Natural killer cell (primary cell): ENCODE measurements at regions not wholly inside any gene's neighbourhood (a gene's known extent, or its start where the extent isn't known, plus 50 kb on each side); places are given as distances from the start of the nearest gene placed in this dataset.

Experiments used
- ATAC-seq, 3 donors: fragments of 150-1000 bp in 2 of 3; fragments of 200-7000 bp in 1 of 3; cut with Tn5 transposase; 1 replicate in 1 of 3; 2 replicates in 2 of 3; pipeline ENCODE4 v1.10.0; 2021; ENCODE audit warnings: mild to moderate bottlenecking in 2 of 3, moderate library complexity in 2 of 3
- DNase-seq, 2 donors: peaks; one replicate each; pipeline versions ENCODE4 v3.0.0 to v3.0.0-alpha.2; 2013 to 2021; ENCODE audit warnings: mixed read lengths in 1 of 2
- H3K27ac ChIP-seq: one replicate; pipeline ENCODE4 v1.5.1; 2013; ENCODE audit warnings: mild to moderate bottlenecking, low read length
- H3K27me3 ChIP-seq: one replicate; pipeline ENCODE4 v1.6.1; 2013; ENCODE audit warnings: low read length; ENCODE audit not compliant: control insufficient read depth, insufficient read depth
- H3K36me3 ChIP-seq: one replicate; pipeline ENCODE4 v1.6.1; 2013; ENCODE audit warnings: low read length; ENCODE audit not compliant: control insufficient read depth, insufficient read depth
- H3K4me1 ChIP-seq: one replicate; pipeline ENCODE4 v1.6.1; 2013; ENCODE audit warnings: low read length; ENCODE audit not compliant: control insufficient read depth, insufficient read depth
- H3K4me3 ChIP-seq: one replicate; pipeline ENCODE4 v1.5.1; 2013; ENCODE audit warnings: low read length
- H3K9me3 ChIP-seq: one replicate; pipeline ENCODE4 v1.6.1; 2013; ENCODE audit warnings: low read length; ENCODE audit not compliant: control insufficient read depth, insufficient read depth
- H3K27ac Mint-ChIP-seq, 2 donors: one replicate each; pipeline ENCODE4 v1.8.0; 2022; ENCODE audit warnings: mild to moderate bottlenecking in 2 of 2, mixed read lengths in 2 of 2, moderate library complexity in 1 of 2
- H3K27me3 Mint-ChIP-seq, 2 donors: one replicate each; pipeline ENCODE4 v1.8.0; 2022; ENCODE audit warnings: low read depth in 2 of 2, mixed read lengths in 2 of 2
- H3K36me3 Mint-ChIP-seq: one replicate; pipeline ENCODE4 v1.8.0; 2022; ENCODE audit warnings: mixed read lengths
- H3K4me1 Mint-ChIP-seq, 2 donors: one replicate each; pipeline ENCODE4 v1.8.0; 2022; ENCODE audit warnings: mixed read lengths in 2 of 2
- H3K4me3 Mint-ChIP-seq: one replicate; pipeline ENCODE4 v1.8.0; 2022; ENCODE audit warnings: mild to moderate bottlenecking, moderate library complexity, mixed read lengths
- H3K9me3 Mint-ChIP-seq, 2 donors: one replicate each; pipeline ENCODE4 v1.8.0; 2022; ENCODE audit warnings: mixed read lengths in 2 of 2
- WGBS: methylation state at CpG from one replicate; pipeline ENCODE4 v1.1.7; 2013; ENCODE audit warnings: missing lambda C conversion rate; ENCODE audit not compliant: insufficient coverage; 5-methylcytosine and 5-hydroxymethylcytosine counted together
- intact Hi-C: fragments of 100-400 bp; cut with micrococcal nuclease; formaldehyde crosslinking; loops from one replicate; pipeline ENCODE4 v1.14.2; 2022
- TF ChIP-seq, protein P1 (sequence below): fragments of 200-600 bp; IDR thresholded peaks from one replicate; pipeline ENCODE4 v1.8.0; 2022; ENCODE audit warnings: antibody characterized with exemption

GRCh38 chr2:43121580-43122314, 104.7 kb downstream of the ZFP36L2 start:
- H3K27me3 Mint-ChIP-seq: no peaks in the 10 kb centered on the region
- intact Hi-C loops: no loop called here
- Histone ChIP-seq H3K4me3 (no peak overlapping the region), H3K36me3 (no peaks in the 10 kb centered on the region), H3K9me3 (no peaks in the 10 kb centered on the region), H3K27me3 (no peaks in the 10 kb centered on the region), H3K27ac (no peak overlapping the region), H3K4me1 (peaks cover 14% of the 10 kb centered on the region)
- H3K36me3 Mint-ChIP-seq: no peaks in the 10 kb centered on the region
- no peaks in the 10 kb centered on the region for H3K9me3 Mint-ChIP-seq
- TF ChIP-seq, protein P1, sequence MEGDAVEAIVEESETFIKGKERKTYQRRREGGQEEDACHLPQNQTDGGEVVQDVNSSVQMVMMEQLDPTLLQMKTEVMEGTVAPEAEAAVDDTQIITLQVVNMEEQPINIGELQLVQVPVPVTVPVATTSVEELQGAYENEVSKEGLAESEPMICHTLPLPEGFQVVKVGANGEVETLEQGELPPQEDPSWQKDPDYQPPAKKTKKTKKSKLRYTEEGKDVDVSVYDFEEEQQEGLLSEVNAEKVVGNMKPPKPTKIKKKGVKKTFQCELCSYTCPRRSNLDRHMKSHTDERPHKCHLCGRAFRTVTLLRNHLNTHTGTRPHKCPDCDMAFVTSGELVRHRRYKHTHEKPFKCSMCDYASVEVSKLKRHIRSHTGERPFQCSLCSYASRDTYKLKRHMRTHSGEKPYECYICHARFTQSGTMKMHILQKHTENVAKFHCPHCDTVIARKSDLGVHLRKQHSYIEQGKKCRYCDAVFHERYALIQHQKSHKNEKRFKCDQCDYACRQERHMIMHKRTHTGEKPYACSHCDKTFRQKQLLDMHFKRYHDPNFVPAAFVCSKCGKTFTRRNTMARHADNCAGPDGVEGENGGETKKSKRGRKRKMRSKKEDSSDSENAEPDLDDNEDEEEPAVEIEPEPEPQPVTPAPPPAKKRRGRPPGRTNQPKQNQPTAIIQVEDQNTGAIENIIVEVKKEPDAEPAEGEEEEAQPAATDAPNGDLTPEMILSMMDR: no peak
- no peak overlapping the region for H3K4me3 Mint-ChIP-seq
- H3K27ac Mint-ChIP-seq: no peak overlapping the region
- WGBS: 87% methylated on average over 4 of the region's 4 CpGs
- ATAC-seq (no peak), DNase-seq (no peak)
- peaks cover 5 to 12% of the 10 kb centered on the region in 2 donors for H3K4me1 Mint-ChIP-seq

- Histone ChIP-seq H3K9me3 (no peaks in the 10 kb centered on the region), H3K27me3 (no peaks in the 10 kb centered on the region), H3K27ac (no peak overlapping the region), H3K4me1 (peaks cover 5% of the 10 kb centered on the region), H3K4me3 (no peak overlapping the region), H3K36me3 (no peaks in the 10 kb centered on the region)
- no peaks in the 10 kb centered on the region for H3K27me3 Mint-ChIP-seq
- TF ChIP-seq, protein P1: no peak
- peaks cover 5 to 13% of the 10 kb centered on the region in 2 donors for H3K4me1 Mint-ChIP-seq
- intact Hi-C loops: no loop called here
- H3K36me3 Mint-ChIP-seq: no peaks in the 10 kb centered on the region
- DNase-seq (no peak), ATAC-seq (no peak)
- no peak overlapping the region for H3K27ac Mint-ChIP-seq
- no peak overlapping the region for H3K4me3 Mint-ChIP-seq
- H3K9me3 Mint-ChIP-seq: no peaks in the 10 kb centered on the region
- WGBS: 93% methylated on average over 1 of the region's 1 CpG
Measured at GRCh38 chr2:43119303-43119702, 107.1 kb downstream of the ZFP36L2 start.

DNA sequence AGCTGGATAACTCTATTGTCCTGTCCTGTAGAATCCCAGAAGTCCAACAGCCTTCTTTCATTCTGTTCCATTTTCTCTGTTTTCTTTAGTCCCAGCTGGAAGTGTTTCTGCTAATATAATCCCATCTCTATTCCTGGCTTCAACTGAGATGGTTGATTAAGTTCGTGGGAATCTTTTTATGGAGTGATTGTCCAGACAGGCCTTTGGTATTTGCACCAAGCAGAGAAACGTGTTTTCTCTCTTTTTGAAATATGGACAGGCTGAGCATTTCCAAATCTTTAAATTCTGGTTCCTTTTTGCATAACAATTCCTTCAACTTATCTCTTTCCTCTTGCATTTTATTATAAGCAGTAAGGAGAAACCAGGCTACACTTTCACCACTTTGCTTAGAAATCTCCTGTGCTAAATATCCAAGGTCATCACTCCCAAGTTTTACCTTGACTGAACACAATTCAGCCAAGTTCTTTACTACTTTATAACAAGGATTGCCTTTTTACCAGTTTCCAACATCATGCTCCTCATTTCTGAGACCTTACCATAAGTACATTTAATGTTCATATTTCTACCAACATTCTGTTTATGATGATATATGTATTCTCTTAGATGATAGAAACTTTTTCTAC, 108.8 kb downstream of the ZFP36L2 start:
- Histone ChIP-seq H3K27me3 (no peaks in the 10 kb centered on the region), H3K36me3 (no peaks in the 10 kb centered on the region), H3K9me3 (no peaks in the 10 kb centered on the region), H3K4me3 (no peak overlapping the region), H3K27ac (no peak overlapping the region), H3K4me1 (no peaks in the 10 kb centered on the region)
- ATAC-seq (no peak), DNase-seq (no peak)
- WGBS: 75% methylated on average over 1 of the region's 2 CpGs
- no peak overlapping the region for H3K27ac Mint-ChIP-seq
- H3K36me3 Mint-ChIP-seq: no peaks in the 10 kb centered on the region
- H3K27me3 Mint-ChIP-seq: no peaks in the 10 kb centered on the region
- intact Hi-C loops: no loop called here
- H3K9me3 Mint-ChIP-seq: no peaks in the 10 kb centered on the region
- TF ChIP-seq, protein P1: no peak
- H3K4me1 Mint-ChIP-seq: peaks cover 0 to 7% of the 10 kb centered on the region in 2 donors
- H3K4me3 Mint-ChIP-seq: no peak overlapping the region
